H1 (cell line): ENCODE measurements at regions not wholly inside any gene's neighbourhood (a gene's known extent, or its start where the extent isn't known, plus 50 kb on each side); places are given as distances from the start of the nearest gene placed in this dataset.

Experiments
- JUND ChIP-seq: IDR thresholded peaks from 2 replicates; pipeline ENCODE4 v1.6.1; 2011; ENCODE audit warnings: mild to moderate bottlenecking, improper control_type of control experiment, low read length
- KDM5A ChIP-seq: fragments of 200-600 bp; IDR thresholded peaks from 2 replicates; pipeline ENCODE4 v1.7.1; 2012; ENCODE audit warnings: mild to moderate bottlenecking, low read length, inconsistent platforms, mixed read lengths
- TBP ChIP-seq: IDR thresholded peaks from 2 replicates; pipeline ENCODE4 v1.6.1; 2011; ENCODE audit warnings: low read depth, low read length, improper control_type of control experiment

DNA sequence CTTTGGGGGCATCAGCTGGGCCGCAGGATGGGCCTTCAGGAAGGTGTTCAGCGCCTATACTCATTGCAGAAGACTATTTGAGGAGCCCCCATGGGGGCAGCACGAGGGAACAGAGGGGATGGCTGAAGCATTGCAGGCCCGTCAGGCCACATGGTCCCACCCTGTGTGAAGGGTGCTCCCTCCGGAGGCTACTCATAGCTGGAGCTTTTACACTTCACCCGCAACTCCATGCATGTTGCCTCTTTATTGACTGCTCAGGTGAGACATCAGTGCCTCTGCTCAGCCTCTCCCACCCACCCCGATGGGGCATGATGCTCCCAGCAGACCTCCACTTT lies 1500.9 kb downstream of the TBC1D22A start (continued):
- TF ChIP-seq TBP, result no peak
- no peak for TF ChIP-seq KDM5A
- TF ChIP-seq JUND, result no peak
- TF ChIP-seq, all 59 proteins: peak for 2
